Gastrocnemius medialis (tissue), 4 donors: ENCODE measurements at regions not wholly inside any gene's neighbourhood (a gene's known extent, or its start where the extent isn't known, plus 50 kb on each side); places are given as distances from the start of the nearest gene placed in this dataset.

ENCODE experiments used
- CTCF ChIP-seq, 5 experiments: fragments of 450-650 bp in 3 of 5; fragments of 200-600 bp in 2 of 5; sonication (generic) in 2 of 5; IDR thresholded peaks in 4 of 5; conservative IDR thresholded peaks in 1 of 5; 1 replicate in 4 of 5; 2 replicates in 1 of 5; pipeline ENCODE4 v1.5.1; 2016 to 2019; ENCODE audit warnings: antibody characterized with exemption in 5 of 5, mild to moderate bottlenecking in 3 of 5, moderate library complexity in 3 of 5
- POLR2A ChIP-seq, 2 donors: fragments of 450-650 bp; IDR thresholded peaks; one replicate each; pipeline ENCODE4 v1.6.1; 2017; ENCODE audit warnings: antibody characterized with exemption in 2 of 2, mild to moderate bottlenecking in 2 of 2, moderate library complexity in 2 of 2

GRCh38 chr10:10598297-10598696, 419.4 kb upstream of the CELF2 start:
- TF ChIP-seq CTCF (IDR thresholded peaks at IDR 0.05 in 4 of 5, conservative IDR thresholded peaks at IDR 0.05 in 1 of 5) (no peak), POLR2A (IDR thresholded peaks at IDR 0.05) (no peak)
